GM23338 (cell line): ENCODE measurements at regions not wholly inside any gene's neighbourhood (a gene's known extent, or its start where the extent isn't known, plus 50 kb on each side); places are given as distances from the start of the nearest gene placed in this dataset.

Experiments
- ATAC-seq: fragments of 200-7000 bp; cut with Tn5 transposase; 3 replicates; pipeline ENCODE4 v1.9.1; 2020
- DNase-seq: peaks from one replicate; pipeline ENCODE4 v3.0.0-alpha.2; 2015; ENCODE audit warnings: low spot score
- H2AFZ ChIP-seq: fragments of 200-600 bp; sonication (generic); 2 replicates; pipeline ENCODE4 v1.8.0; 2016; ENCODE audit warnings: antibody characterized with exemption, mild to moderate bottlenecking, moderate library complexity
- H3F3A ChIP-seq: fragments of 200-600 bp; sonication (generic); replicated peaks from 2 replicates; pipeline ENCODE4 v1.8.0; 2017; ENCODE audit warnings: antibody characterized with exemption, mixed run types, low read depth
- H3K27ac ChIP-seq: fragments of 200-600 bp; sonication (generic); 2 replicates; pipeline ENCODE4 v1.6.1; 2016; ENCODE audit warnings: low read depth
- H3K27me3 ChIP-seq: fragments of 200-600 bp; sonication (generic); 2 replicates; pipeline ENCODE4 v1.8.0; 2016; ENCODE audit warnings: mild to moderate bottlenecking, mixed run types, moderate library complexity; ENCODE audit not compliant: insufficient read depth
- H3K36me3 ChIP-seq: fragments of 200-600 bp; sonication (generic); 2 replicates; pipeline ENCODE4 v1.8.0; 2016; ENCODE audit warnings: mild to moderate bottlenecking; ENCODE audit not compliant: insufficient read depth
- H3K4me1 ChIP-seq: fragments of 200-600 bp; sonication (generic); 2 replicates; pipeline ENCODE4 v1.8.0; 2016; ENCODE audit warnings: mild to moderate bottlenecking, moderate library complexity; ENCODE audit not compliant: insufficient read depth
- H3K4me2 ChIP-seq: fragments of 200-600 bp; sonication (generic); 2 replicates; pipeline ENCODE4 v1.7.1; 2017; ENCODE audit warnings: mixed run types
- H3K4me3 ChIP-seq: fragments of 200-600 bp; sonication (generic); 2 replicates; pipeline ENCODE4 v1.6.1; 2016; ENCODE audit warnings: mixed run types
- H3K79me2 ChIP-seq: fragments of 200-600 bp; sonication (generic); replicated peaks from 2 replicates; pipeline ENCODE4 v1.8.0; 2017; ENCODE audit warnings: mild to moderate bottlenecking; ENCODE audit not compliant: insufficient read depth
- H3K9me2 ChIP-seq: fragments of 200-600 bp; sonication (generic); 2 replicates; pipeline ENCODE4 v1.8.0; 2017; ENCODE audit not compliant: insufficient read depth
- H4K20me1 ChIP-seq: fragments of 200-600 bp; sonication (generic); replicated peaks from 2 replicates; pipeline ENCODE4 v1.8.0; 2017; ENCODE audit warnings: mild to moderate bottlenecking; ENCODE audit not compliant: insufficient read depth
- H3K27ac Mint-ChIP-seq: 2 replicates; pipeline ENCODE4 v1.8.0; 2020; ENCODE audit warnings: inconsistent platforms, mild to moderate bottlenecking, moderate library complexity, mixed read lengths
- H3K27me3 Mint-ChIP-seq: 3 replicates; pipeline ENCODE4 v1.8.0; 2022; ENCODE audit warnings: low read depth, mild to moderate bottlenecking, moderate library complexity, mixed read lengths, inconsistent platforms; ENCODE audit not compliant: insufficient read depth, poor library complexity
- H3K36me3 Mint-ChIP-seq: 3 replicates; pipeline ENCODE4 v1.8.0; 2021; ENCODE audit warnings: low read depth, mild to moderate bottlenecking, inconsistent platforms, moderate library complexity, mixed read lengths
- H3K4me1 Mint-ChIP-seq: 3 replicates; pipeline ENCODE4 v1.8.0; 2020; ENCODE audit warnings: mild to moderate bottlenecking, inconsistent platforms, mixed read lengths
- H3K4me3 Mint-ChIP-seq: 3 replicates; pipeline ENCODE4 v1.8.0; 2021; ENCODE audit warnings: moderate library complexity, mild to moderate bottlenecking, inconsistent platforms, mixed read lengths
- H3K9me3 Mint-ChIP-seq: 3 replicates; pipeline ENCODE4 v1.8.0; 2020; ENCODE audit warnings: moderate library complexity, mild to moderate bottlenecking, inconsistent platforms, mixed read lengths
- CTCF ChIP-seq, 2 experiments: fragments of 200-600 bp in 1 of 2; sonication (generic) in 1 of 2; conservative IDR thresholded peaks; 2 replicates each; pipeline versions ENCODE4 v1.5.1 to v1.6.1; 2016 to 2017; ENCODE audit warnings: antibody characterized with exemption in 2 of 2, low read depth in 2 of 2, mild to moderate bottlenecking in 2 of 2, moderate library complexity in 1 of 2
- EZH2 ChIP-seq: fragments of 200-600 bp; sonication (generic); IDR thresholded peaks from one replicate; pipeline ENCODE4 v1.8.0; 2017; ENCODE audit warnings: antibody characterized with exemption, mild to moderate bottlenecking, low read depth; ENCODE audit not compliant: unreplicated experiment
- EZH2phosphoT487 ChIP-seq: fragments of 200-600 bp; sonication (generic); IDR thresholded peaks from one replicate; pipeline ENCODE4 v1.8.1; 2018; ENCODE audit warnings: antibody characterized with exemption; ENCODE audit not compliant: unreplicated experiment
- JUNB ChIP-seq: IDR thresholded peaks from one replicate; pipeline ENCODE4 v1.6.1; 2016; ENCODE audit warnings: antibody characterized with exemption; ENCODE audit not compliant: unreplicated experiment
- NANOG ChIP-seq: IDR thresholded peaks from 2 replicates; pipeline ENCODE4 v1.6.1; 2016; ENCODE audit warnings: antibody characterized with exemption, borderline replicate concordance
- POLR2AphosphoS5 ChIP-seq: IDR thresholded peaks from 2 replicates; pipeline ENCODE4 v1.6.1; 2016; ENCODE audit warnings: antibody characterized with exemption, low read depth
- REST ChIP-seq: IDR thresholded peaks from one replicate; pipeline ENCODE4 v1.6.1; 2018; ENCODE audit warnings: antibody characterized with exemption; ENCODE audit not compliant: unreplicated experiment
- ZNF114 ChIP-seq: fragments of 250-450 bp; sonication (Bioruptor Pico); IDR thresholded peaks from 2 replicates; pipeline ENCODE4 v1.5.0; 2020; ENCODE audit warnings: mild to moderate bottlenecking, moderate library complexity
- ZNF462 ChIP-seq: fragments of 250-450 bp; sonication (Bioruptor Pico); IDR thresholded peaks from 2 replicates; pipeline ENCODE4 v1.5.0; 2020; ENCODE audit warnings: mild to moderate bottlenecking, moderate library complexity

- H3K9me3 Mint-ChIP-seq, result no peaks in the 10 kb centered on the region; the same call in 2 of the 3 replicates
- Histone ChIP-seq H2AFZ (no peak overlapping the region), H3K4me1 (no peaks in the 10 kb centered on the region), H4K20me1 (no peaks in the 10 kb centered on the region), H3K79me2 (no peaks in the 10 kb centered on the region), H3F3A (no peaks in the 10 kb centered on the region), H3K36me3 (no peaks in the 10 kb centered on the region), H3K4me2 (no peak overlapping the region), H3K4me3 (no peak overlapping the region), H3K27me3 (no peaks in the 10 kb centered on the region), H3K9me2 (peaks cover 13% of the 10 kb centered on the region; the same call in 1 of the 2 replicates), H3K27ac (no peak overlapping the region)
- no peak for DNase-seq
- no peak overlapping the region for H3K4me3 Mint-ChIP-seq
- TF ChIP-seq EZH2, result no peak
- H3K36me3 Mint-ChIP-seq, result no peaks in the 10 kb centered on the region
- H3K27me3 Mint-ChIP-seq, result no peaks in the 10 kb centered on the region
- H3K4me1 Mint-ChIP-seq, result peaks cover 6% of the 10 kb centered on the region; the same call in 1 of the 3 replicates
- ATAC-seq, result no peak
- H3K27ac Mint-ChIP-seq, result no peak overlapping the region
Observed at GRCh38 chr3:22732641-22733040, 470.5 kb upstream of the UBE2E2 start.

GRCh38 chr3:22734207-22734606, 468.9 kb upstream of the UBE2E2 start:
- H3K4me2 ChIP-seq, result no peak overlapping the region
- H3K4me3 ChIP-seq, result no peak overlapping the region
- Mint-ChIP-seq H3K4me1 (peaks cover 3% of the 10 kb centered on the region; the same call in 1 of the 3 replicates), H3K36me3 (no peaks in the 10 kb centered on the region), H3K27me3 (no peaks in the 10 kb centered on the region), H3K9me3 (no peaks in the 10 kb centered on the region; the same call in 2 of the 3 replicates), H3K4me3 (no peak overlapping the region), H3K27ac (no peak overlapping the region; the same call in 1 of the 2 replicates)
- H2AFZ ChIP-seq, result no peak overlapping the region
- H3K27ac ChIP-seq, result no peak overlapping the region
- no peaks in the 10 kb centered on the region for H3K4me1 ChIP-seq
- H4K20me1 ChIP-seq, result no peaks in the 10 kb centered on the region
- no peaks in the 10 kb centered on the region for H3F3A ChIP-seq
- no peaks in the 10 kb centered on the region for H3K27me3 ChIP-seq
- no peak for DNase-seq
- no peaks in the 10 kb centered on the region for H3K79me2 ChIP-seq
- peaks cover 13% of the 10 kb centered on the region; the same call in 1 of the 2 replicates for H3K9me2 ChIP-seq
- no peaks in the 10 kb centered on the region for H3K36me3 ChIP-seq
- TF ChIP-seq POLR2AphosphoS5 (no peak), JUNB (no peak), EZH2phosphoT487 (no peak), CTCF (conservative IDR thresholded peaks at IDR 0.05; ENCODE audit: low read depth in 2 of 2) (no peak), ZNF114 (CRISPR knock-in tag) (no peak), REST (no peak), NANOG (no peak), EZH2 (no peak), ZNF462 (CRISPR knock-in tag) (no peak)
- no peak for ATAC-seq
